Naive thymus-derived CD4-positive, alpha-beta T cell (primary cell): ENCODE measurements at regions not wholly inside any gene's neighbourhood (a gene's known extent, or its start where the extent isn't known, plus 50 kb on each side); places are given as distances from the start of the nearest gene placed in this dataset.

Experiments used
- ATAC-seq: fragments of 150-1000 bp; cut with Tn5 transposase; 2 replicates; pipeline ENCODE4 v1.10.0; 2021; ENCODE audit warnings: mild to moderate bottlenecking, moderate library complexity
- CTCF ChIA-PET: fragments of 350-600 bp; sonication (Branson Sonifier 250); formaldehyde crosslinking; loops from one replicate; lab custom pipeline; 2021; ENCODE audit warnings: antibody characterized with exemption; lab: Charles Lee
- POLR2A ChIA-PET: fragments of 350-600 bp; sonication (Branson Sonifier 250); formaldehyde crosslinking; loops from one replicate; lab custom pipeline; 2021; ENCODE audit warnings: antibody characterized with exemption, inconsistent platforms; lab: Charles Lee
- DNase-seq, 9 donors: peaks; one replicate each; pipeline versions ENCODE4 v3.0.0 to v3.0.0-alpha.2; 2020 to 2022; ENCODE audit warnings: mixed read lengths in 1 of 9
- H3K27ac ChIP-seq: one replicate; pipeline ENCODE4 v1.7.0; 2013; ENCODE audit warnings: mild to moderate bottlenecking, low read depth, low read length, moderate library complexity
- H3K27me3 ChIP-seq, 2 donors: one replicate each; pipeline ENCODE4 v1.7.0; 2013; ENCODE audit warnings: low read length in 2 of 2, mild to moderate bottlenecking in 2 of 2, moderate library complexity in 2 of 2; ENCODE audit not compliant: control insufficient read depth in 2 of 2, insufficient read depth in 2 of 2
- H3K36me3 ChIP-seq, 3 experiments: 1 replicate in 2 of 3; 2 replicates in 1 of 3; pipeline ENCODE4 v1.7.0; 2013; ENCODE audit warnings: low read length in 3 of 3, mild to moderate bottlenecking in 3 of 3, moderate library complexity in 1 of 3; ENCODE audit not compliant: insufficient read depth in 3 of 3, control insufficient read depth in 2 of 3
- H3K4me1 ChIP-seq, 2 donors: one replicate each; pipeline ENCODE4 v1.7.0; 2013; ENCODE audit warnings: low read length in 2 of 2, mild to moderate bottlenecking in 2 of 2, moderate library complexity in 1 of 2; ENCODE audit not compliant: control insufficient read depth in 2 of 2, insufficient read depth in 2 of 2
- H3K4me3 ChIP-seq: 2 replicates; pipeline ENCODE4 v1.7.0; 2013; ENCODE audit warnings: mild to moderate bottlenecking, low read length
- H3K9me3 ChIP-seq, 3 experiments: 1 replicate in 2 of 3; 2 replicates in 1 of 3; pipeline ENCODE4 v1.7.0; 2013; ENCODE audit warnings: low read length in 3 of 3; ENCODE audit not compliant: control insufficient read depth in 2 of 3
- H3K27ac Mint-ChIP-seq, 9 donors: one replicate each; pipeline ENCODE4 v1.8.0; 2020 to 2022; ENCODE audit warnings: mixed read lengths in 9 of 9, mild to moderate bottlenecking in 8 of 9, moderate library complexity in 5 of 9, inconsistent platforms in 2 of 9
- H3K27me3 Mint-ChIP-seq, 5 donors: one replicate each; pipeline ENCODE4 v1.8.0; 2021 to 2022; ENCODE audit warnings: mixed read lengths in 5 of 5, mild to moderate bottlenecking in 1 of 5
- H3K36me3 Mint-ChIP-seq, 5 donors: one replicate each; pipeline ENCODE4 v1.8.0; 2020 to 2022; ENCODE audit warnings: mixed read lengths in 5 of 5, mild to moderate bottlenecking in 3 of 5, inconsistent platforms in 1 of 5
- H3K4me1 Mint-ChIP-seq, 7 donors: one replicate each; pipeline ENCODE4 v1.8.0; 2020 to 2022; ENCODE audit warnings: mixed read lengths in 7 of 7, mild to moderate bottlenecking in 3 of 7, inconsistent platforms in 1 of 7
- H3K4me3 Mint-ChIP-seq, 10 donors: one replicate each; pipeline ENCODE4 v1.8.0; 2020 to 2022; ENCODE audit warnings: mild to moderate bottlenecking in 10 of 10, mixed read lengths in 10 of 10, moderate library complexity in 6 of 10, inconsistent platforms in 2 of 10
- H3K9me3 Mint-ChIP-seq, 11 donors: one replicate each; pipeline ENCODE4 v1.8.0; 2020 to 2022; ENCODE audit warnings: mixed read lengths in 11 of 11, mild to moderate bottlenecking in 4 of 11, inconsistent platforms in 1 of 11, moderate library complexity in 1 of 11
- intact Hi-C, 2 donors: fragments of 100-400 bp; cut with micrococcal nuclease; formaldehyde crosslinking; loops; one replicate each; pipeline ENCODE4 v1.15.1; 2023

DNA sequence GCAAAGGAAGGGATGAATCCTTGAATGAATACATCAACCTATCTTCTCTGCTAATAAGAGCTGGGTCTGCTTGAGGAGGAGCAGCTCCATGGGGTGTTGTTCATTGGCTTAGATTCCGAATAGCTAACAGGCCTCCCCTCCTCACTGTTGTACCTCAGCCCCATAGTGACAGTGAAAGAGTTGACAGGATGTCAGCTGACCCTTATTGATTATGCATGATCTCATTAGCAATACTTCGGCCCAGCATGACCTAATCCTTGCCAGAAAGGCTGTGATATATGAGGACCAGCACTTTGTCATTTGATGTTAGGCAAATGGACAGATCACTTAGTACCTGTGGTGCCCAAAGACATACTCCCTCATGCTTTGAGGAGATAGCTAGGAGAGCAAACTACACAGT is 1333.7 kb upstream of the CELF4 start:
- Histone ChIP-seq H3K36me3 (no peaks in the 10 kb centered on the region), H3K27me3 (no peaks in the 10 kb centered on the region), H3K9me3 (no peaks in the 10 kb centered on the region), H3K4me1 (no peaks in the 10 kb centered on the region), H3K4me3 (no peak overlapping the region), H3K27ac (no peak overlapping the region)
- Mint-ChIP-seq H3K27ac (peak overlapping the region in 1 of 9 donors; percentile 46), H3K27me3 (no peaks in the 10 kb centered on the region), H3K4me3 (no peak overlapping the region), H3K9me3 (peaks cover 0 to 4% (median 0%) of the 10 kb centered on the region in 11 donors), H3K4me1 (no peaks in the 10 kb centered on the region), H3K36me3 (no peaks in the 10 kb centered on the region)
- ChIA-PET CTCF (interaction anchor here (0.6 kb wide), 1 partner anchor 498 kb away, joined by 5 read pairs; no protein-coding TSS in a partner anchor), POLR2A (no interaction called here)
- intact Hi-C loops = no loop called here
- ATAC-seq (no peak), DNase-seq (no peak)

DNA sequence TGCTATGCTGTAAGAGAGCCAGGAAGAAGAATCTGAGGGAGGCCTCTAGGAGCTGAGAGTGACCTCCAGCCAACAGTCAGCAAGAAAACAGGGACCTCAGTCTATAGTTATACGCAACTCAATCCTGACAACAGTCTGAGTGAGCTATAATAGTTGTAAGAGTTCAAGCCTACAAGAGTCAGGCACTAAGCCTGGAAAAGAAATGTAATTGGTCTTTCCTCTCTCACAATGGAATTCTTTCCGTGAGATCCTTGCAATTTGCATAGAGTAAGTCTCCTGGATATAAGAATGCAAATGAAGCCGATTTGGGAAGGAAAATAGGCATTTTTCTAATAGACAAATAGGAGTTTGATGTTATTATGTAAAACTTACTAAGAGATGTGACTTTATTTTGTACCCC is 1332.6 kb upstream of the CELF4 start:
- Histone ChIP-seq H3K36me3 (no peaks in the 10 kb centered on the region), H3K9me3 (no peaks in the 10 kb centered on the region), H3K4me3 (no peak overlapping the region), H3K4me1 (no peaks in the 10 kb centered on the region), H3K27ac (no peak overlapping the region), H3K27me3 (no peaks in the 10 kb centered on the region)
- H3K4me3 Mint-ChIP-seq = no peak overlapping the region
- ChIA-PET POLR2A (no interaction called here), CTCF (no interaction called here)
- intact Hi-C loops = no loop called here
- H3K27ac Mint-ChIP-seq = no peak overlapping the region
- peaks cover 0 to 5% (median 0%) of the 10 kb centered on the region in 11 donors for H3K9me3 Mint-ChIP-seq
- H3K4me1 Mint-ChIP-seq = no peaks in the 10 kb centered on the region
- DNase-seq (no peak), ATAC-seq (no peak)
- no peaks in the 10 kb centered on the region for H3K36me3 Mint-ChIP-seq
- no peaks in the 10 kb centered on the region for H3K27me3 Mint-ChIP-seq

GRCh38 chr18:38895560-38895959 is 1330.0 kb upstream of the CELF4 start:
- POLR2A ChIA-PET = no interaction called here
- Histone ChIP-seq H3K36me3 (no peaks in the 10 kb centered on the region), H3K4me3 (no peak overlapping the region), H3K4me1 (no peaks in the 10 kb centered on the region), H3K9me3 (no peaks in the 10 kb centered on the region), H3K27ac (no peak overlapping the region), H3K27me3 (no peaks in the 10 kb centered on the region)
- no peak overlapping the region for H3K27ac Mint-ChIP-seq
- no peaks in the 10 kb centered on the region for H3K4me1 Mint-ChIP-seq
- CTCF ChIA-PET = no interaction called here
- no peaks in the 10 kb centered on the region for H3K27me3 Mint-ChIP-seq
- no peak overlapping the region for H3K4me3 Mint-ChIP-seq
- H3K9me3 Mint-ChIP-seq = peaks cover 0 to 5% (median 0%) of the 10 kb centered on the region in 11 donors
- DNase-seq (no peak), ATAC-seq (no peak)
- intact Hi-C loops = no loop called here
- no peaks in the 10 kb centered on the region for H3K36me3 Mint-ChIP-seq

DNA sequence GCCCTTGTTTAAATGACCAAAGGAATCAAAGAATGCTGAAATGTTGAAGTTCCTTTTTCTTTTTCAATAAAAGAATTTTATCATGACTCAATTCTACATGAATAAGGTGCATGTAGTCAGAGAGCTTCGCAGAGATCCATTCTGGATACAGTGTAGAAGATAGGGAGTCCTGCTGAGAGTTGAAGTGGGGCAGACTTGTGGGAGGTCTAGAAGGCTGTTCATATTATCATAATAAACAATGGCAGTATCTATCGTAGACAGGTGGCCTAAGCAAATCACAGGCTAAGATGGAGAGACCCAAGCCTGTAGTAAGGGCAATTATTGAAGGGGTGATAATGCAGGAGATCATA is 1322.0 kb upstream of the CELF4 start:
- no peaks in the 10 kb centered on the region for H3K36me3 ChIP-seq
- no peak overlapping the region for H3K4me3 ChIP-seq
- no peaks in the 10 kb centered on the region for H3K4me1 ChIP-seq
- no peaks in the 10 kb centered on the region for H3K9me3 ChIP-seq
- POLR2A ChIA-PET = no interaction called here
- no peak overlapping the region for H3K27ac ChIP-seq
- H3K4me1 Mint-ChIP-seq = peaks cover 0 to 2% (median 0%) of the 10 kb centered on the region in 7 donors
- no peak overlapping the region for H3K27ac Mint-ChIP-seq
- intact Hi-C loops = no loop called here
- H3K9me3 Mint-ChIP-seq = peaks cover 0 to 1% (median 0%) of the 10 kb centered on the region in 11 donors
- no peaks in the 10 kb centered on the region for H3K27me3 Mint-ChIP-seq
- H3K27me3 ChIP-seq = no peaks in the 10 kb centered on the region
- DNase-seq (no peak), ATAC-seq (no peak)
- CTCF ChIA-PET = no interaction called here
- no peaks in the 10 kb centered on the region for H3K36me3 Mint-ChIP-seq
- H3K4me3 Mint-ChIP-seq = no peak overlapping the region

DNA sequence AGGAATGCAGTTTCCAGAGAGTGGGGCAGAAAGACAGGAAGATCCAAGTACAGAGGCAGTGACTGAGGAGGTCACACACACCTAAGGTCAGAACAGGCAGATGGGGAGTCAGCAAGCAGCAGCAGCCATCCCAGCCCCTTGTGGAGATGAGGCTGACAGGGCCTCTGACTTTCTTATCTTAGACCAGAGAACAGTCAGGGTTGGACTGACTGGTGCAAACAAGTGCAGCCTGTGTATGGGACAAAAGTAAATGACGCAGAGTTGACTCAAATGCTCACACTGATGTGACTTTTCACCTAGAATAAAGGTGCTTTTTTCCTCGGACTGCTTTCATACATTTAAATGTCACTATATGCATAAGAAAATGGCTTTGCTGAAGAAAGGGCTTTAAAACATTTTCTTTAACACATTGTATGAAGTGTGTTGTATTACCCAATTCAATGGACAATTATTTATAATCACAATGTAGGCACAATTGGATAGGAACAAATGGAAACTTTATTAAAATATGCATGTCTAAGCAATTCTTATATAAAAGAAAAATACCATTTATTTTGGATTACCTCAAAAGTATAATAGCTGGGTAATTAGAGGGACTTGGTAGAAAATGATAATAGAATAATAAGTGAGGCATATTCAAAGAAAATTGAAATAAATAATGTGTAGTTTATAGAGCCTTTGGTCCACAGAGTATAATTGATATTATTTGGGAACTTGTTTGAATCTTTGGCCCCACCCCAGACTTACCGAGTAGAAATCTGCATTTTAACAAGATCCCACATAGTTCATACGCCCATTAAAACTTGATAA is 1321.5 kb upstream of the CELF4 start:
- Histone ChIP-seq H3K4me1 (no peaks in the 10 kb centered on the region), H3K36me3 (no peaks in the 10 kb centered on the region), H3K27ac (no peak overlapping the region), H3K9me3 (no peaks in the 10 kb centered on the region), H3K4me3 (no peak overlapping the region), H3K27me3 (no peaks in the 10 kb centered on the region)
- no peak overlapping the region for H3K4me3 Mint-ChIP-seq
- DNase-seq (no peak), ATAC-seq (no peak)
- no peaks in the 10 kb centered on the region for H3K36me3 Mint-ChIP-seq
- ChIA-PET CTCF (no interaction called here), POLR2A (no interaction called here)
- peaks cover 0 to 3% (median 0%) of the 10 kb centered on the region in 11 donors for H3K9me3 Mint-ChIP-seq
- intact Hi-C loops = no loop called here
- H3K27ac Mint-ChIP-seq = no peak overlapping the region
- H3K27me3 Mint-ChIP-seq = no peaks in the 10 kb centered on the region
- peaks cover 0 to 2% (median 0%) of the 10 kb centered on the region in 7 donors for H3K4me1 Mint-ChIP-seq

DNA sequence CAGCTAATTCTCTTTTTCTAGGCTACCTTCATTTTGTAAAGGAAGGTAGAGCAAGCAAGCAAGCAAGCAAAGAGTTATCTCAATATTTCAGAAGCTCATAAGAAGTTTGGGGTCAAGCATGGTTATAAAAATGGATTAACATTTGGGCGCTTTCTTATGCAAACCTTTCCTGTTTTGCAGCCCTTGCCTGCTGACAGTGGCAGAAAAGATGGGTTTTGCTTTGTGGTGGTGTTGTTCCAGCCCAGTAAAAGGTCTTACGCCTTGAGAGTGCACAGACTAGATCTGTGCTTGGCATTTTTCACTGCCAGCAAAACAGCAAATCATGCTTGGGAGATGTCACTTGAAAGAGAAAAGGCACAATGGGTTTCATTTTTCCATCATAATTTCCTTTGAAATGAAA is 1320.6 kb upstream of the CELF4 start:
- no peaks in the 10 kb centered on the region for H3K27me3 ChIP-seq
- ATAC-seq = no peak
- ChIA-PET CTCF (no interaction called here), POLR2A (no interaction called here)
- H3K27ac ChIP-seq = no peak overlapping the region
- H3K27me3 Mint-ChIP-seq = peaks cover 0 to 5% (median 0%) of the 10 kb centered on the region in 5 donors
- DNase-seq = no peak
- no peak overlapping the region for H3K4me3 Mint-ChIP-seq
- H3K9me3 Mint-ChIP-seq = peaks cover 0 to 5% (median 0%) of the 10 kb centered on the region in 11 donors
- no peaks in the 10 kb centered on the region for H3K36me3 ChIP-seq
- H3K27ac Mint-ChIP-seq = no peak overlapping the region
- no peaks in the 10 kb centered on the region for H3K36me3 Mint-ChIP-seq
- intact Hi-C loops = no loop called here
- peaks cover 0 to 2% (median 0%) of the 10 kb centered on the region in 7 donors for H3K4me1 Mint-ChIP-seq
- no peaks in the 10 kb centered on the region for H3K9me3 ChIP-seq
- H3K4me3 ChIP-seq = no peak overlapping the region
- H3K4me1 ChIP-seq = no peaks in the 10 kb centered on the region

- no peak overlapping the region for H3K27ac Mint-ChIP-seq
- Histone ChIP-seq H3K27ac (no peak overlapping the region), H3K27me3 (no peaks in the 10 kb centered on the region), H3K9me3 (no peaks in the 10 kb centered on the region), H3K4me3 (no peak overlapping the region), H3K36me3 (no peaks in the 10 kb centered on the region), H3K4me1 (no peaks in the 10 kb centered on the region)
- POLR2A ChIA-PET = no interaction called here
- CTCF ChIA-PET = no interaction called here
- no peak for DNase-seq
- H3K36me3 Mint-ChIP-seq = no peaks in the 10 kb centered on the region
- intact Hi-C loops = no loop called here
- no peak for ATAC-seq
- H3K9me3 Mint-ChIP-seq = peaks cover 0 to 5% (median 0%) of the 10 kb centered on the region in 11 donors
- H3K27me3 Mint-ChIP-seq = peaks cover 0 to 12% (median 0%) of the 10 kb centered on the region in 5 donors
- H3K4me3 Mint-ChIP-seq = no peak overlapping the region
- peaks cover 0 to 2% (median 0%) of the 10 kb centered on the region in 7 donors for H3K4me1 Mint-ChIP-seq
Observed at GRCh38 chr18:38884050-38884449, 1318.5 kb upstream of the CELF4 start.
